GM18951 (cell line): ENCODE measurements at regions not wholly inside any gene's neighbourhood (a gene's known extent, or its start where the extent isn't known, plus 50 kb on each side); places are given as distances from the start of the nearest gene placed in this dataset.

Experiments
- POLR2A ChIP-seq: IDR thresholded peaks from 4 replicates; pipeline ENCODE4 v1.6.1; 2011; ENCODE audit warnings: mild to moderate bottlenecking; ENCODE audit not compliant: insufficient read length, insufficient read depth; ENCODE audit errors: extremely low read depth
- in situ Hi-C: fragments of 300-500 bp; cut with MboI; formaldehyde crosslinking; loops from one replicate; pipeline ENCODE4 v1.12.0; 2022; ENCODE audit warnings: low sequenced_read_pairs, mixed read lengths, inconsistent platforms; ENCODE audit not compliant: unreplicated experiment

DNA sequence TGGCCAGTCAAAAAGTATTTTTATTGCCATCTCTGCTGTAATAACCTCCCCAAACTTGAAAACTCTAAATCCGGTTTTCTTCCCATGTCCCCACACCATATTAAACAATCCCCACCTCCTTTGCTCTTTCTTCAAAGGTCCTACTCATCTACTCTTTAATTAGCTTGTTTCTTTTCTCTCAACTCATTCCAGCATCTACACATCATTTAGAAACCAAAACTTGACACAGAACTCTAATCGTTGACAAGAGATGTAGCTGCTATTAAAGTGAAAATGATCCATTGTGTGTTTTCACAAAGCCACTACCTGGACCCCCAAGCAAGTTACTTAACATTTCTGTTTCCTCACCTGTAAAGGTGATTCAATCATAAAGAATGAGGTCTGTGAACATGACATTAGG, 436.3 kb upstream of the NPVF start:
- in situ Hi-C loops, result no loop called here

DNA sequence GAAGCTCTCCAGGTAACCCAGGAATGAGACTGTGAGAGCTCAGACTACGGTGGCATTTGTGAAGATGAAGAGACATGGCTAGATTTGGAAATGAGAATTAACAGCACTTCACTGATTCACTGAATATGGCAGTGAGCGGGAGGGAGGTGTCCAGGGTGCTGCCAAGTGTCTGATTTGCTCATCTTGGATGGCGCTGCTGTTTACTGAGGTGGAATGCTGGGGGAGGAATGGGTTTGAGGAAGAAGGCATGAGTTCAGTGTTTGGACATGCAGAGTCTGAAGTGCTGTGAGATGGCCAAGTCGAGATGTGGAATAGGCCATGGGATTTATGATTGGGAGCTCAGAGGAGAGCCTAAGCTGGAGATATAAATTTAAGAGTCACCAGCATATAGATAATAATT, 437.1 kb upstream of the NPVF start:
- in situ Hi-C loops, result no loop called here
- TF ChIP-seq POLR2A, result no peak

More for the DNA sequence above, 436.3 kb upstream of the NPVF start:
- TF ChIP-seq POLR2A, result no peak

DNA sequence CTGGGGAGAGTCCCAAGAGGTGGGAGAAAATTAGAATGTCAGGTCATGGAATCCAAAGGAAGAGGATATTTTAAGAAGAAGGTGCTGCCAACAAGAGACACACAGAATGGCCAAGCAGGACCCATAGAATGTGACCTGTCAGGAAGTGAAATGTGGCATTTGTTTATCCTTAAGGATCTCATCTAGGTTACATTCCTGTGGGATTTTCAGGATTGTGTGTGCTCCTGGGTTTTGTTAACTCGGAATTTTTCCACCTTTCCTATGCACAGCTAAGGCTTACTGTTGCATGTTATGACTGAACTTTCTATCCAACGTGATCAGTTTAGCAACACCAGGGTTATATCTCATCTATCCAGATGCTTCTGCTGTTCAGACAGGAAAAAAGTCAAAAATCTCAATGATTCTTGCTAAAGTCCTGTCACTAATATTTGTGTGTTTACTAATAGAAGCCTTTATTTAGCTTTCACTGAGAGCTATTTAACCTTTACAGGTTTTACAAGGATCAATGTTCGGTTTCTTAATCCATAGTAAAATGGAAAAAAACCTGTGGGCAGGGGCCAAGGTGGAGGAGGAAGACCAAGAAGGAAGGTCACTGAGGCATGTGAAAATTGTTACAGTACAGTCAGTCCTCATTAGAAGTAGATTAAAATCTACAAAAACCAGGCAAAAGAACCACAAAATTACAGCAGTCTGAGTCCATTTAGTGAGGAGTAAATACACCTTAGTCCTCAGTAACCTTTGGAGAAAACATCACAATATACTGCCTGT, 437.8 kb upstream of the NPVF start:
- in situ Hi-C loops, result no loop called here
- TF ChIP-seq POLR2A, result no peak

DNA sequence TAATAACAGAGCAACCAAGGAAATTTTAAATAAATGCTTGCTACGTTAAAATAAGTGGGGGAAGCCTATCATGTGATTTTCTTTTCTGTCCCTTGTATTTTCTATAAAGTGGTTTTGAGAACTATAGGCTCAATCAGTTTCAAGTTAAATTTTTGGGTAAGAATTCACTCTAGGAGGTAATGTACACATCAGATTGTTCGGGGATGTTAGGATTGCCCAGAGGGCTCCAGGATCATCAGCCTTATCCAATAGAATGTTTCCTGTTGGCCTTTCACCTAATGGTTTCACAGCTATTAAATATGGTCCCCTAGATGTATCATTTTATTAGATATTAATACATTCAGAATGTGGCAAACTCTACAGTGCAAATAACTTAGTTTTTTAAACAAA, 438.4 kb upstream of the NPVF start:
- no peak for TF ChIP-seq POLR2A

DNA sequence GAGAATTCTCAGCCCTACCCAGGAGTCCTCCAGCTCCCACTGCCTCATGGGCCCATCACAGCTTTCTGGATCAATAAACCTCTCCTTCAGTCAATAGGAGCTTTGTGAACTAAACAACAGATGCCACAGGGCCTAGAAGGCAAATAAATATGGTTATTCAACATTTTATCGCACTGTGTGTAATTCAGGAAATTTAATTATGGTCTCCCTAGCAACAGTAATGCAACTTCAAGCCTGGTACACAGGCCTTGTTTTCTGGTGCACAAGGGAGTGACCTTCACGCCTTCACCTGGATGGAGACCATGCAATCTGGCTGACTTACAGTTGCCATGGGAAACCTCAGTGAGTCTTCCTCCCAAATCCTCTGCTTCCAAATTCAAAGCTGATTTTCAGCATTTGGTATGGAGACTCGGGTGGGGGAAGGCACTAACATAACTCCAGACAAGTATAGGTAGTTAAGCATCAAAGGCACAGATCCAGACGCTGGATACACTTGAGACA, 441.0 kb upstream of the NPVF start:
- TF ChIP-seq POLR2A, result no peak
- in situ Hi-C loops, result no loop called here

More for the DNA sequence above, 438.4 kb upstream of the NPVF start:
- in situ Hi-C loops, result no loop called here

DNA sequence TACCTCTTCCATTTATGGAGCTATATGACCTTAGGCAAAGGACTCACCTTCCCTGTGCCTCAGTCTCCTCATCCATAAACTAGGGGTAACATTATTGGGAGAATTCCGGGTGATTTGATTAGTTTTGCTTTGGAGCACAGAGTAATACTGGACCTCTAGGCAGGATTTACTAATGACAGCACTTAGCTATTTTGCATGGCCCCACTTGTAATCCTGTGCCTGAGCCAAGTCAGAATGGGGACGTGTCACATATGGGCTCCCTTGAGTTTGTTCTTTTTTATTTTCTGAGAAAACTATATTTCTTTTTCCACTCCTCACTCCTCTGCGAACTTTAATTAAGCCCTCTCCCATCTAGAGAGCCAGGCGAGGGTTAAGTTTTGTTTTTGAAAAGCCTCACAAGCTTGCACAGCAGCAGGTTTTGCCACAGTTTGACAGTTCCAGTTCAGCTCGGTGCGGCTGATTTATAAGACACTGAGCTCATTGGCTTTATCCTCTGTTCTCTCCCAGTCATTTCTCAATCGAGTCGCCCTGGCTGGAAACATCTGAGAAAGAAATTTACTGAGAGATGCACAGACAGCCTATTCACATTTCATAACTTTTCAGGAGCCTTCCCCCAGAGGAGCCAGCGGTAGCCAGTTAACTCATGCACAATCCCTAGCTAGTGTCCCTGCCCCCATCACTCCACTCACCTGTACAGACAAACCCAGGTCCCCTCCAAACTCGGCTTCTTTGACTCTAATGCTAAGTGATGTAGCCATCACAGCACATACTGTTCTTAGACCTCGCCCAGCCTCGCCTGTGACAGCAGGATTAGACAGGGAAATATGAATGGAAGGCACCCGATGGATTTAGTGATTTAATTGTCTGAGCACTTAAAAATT, 441.9 kb upstream of the NPVF start:
- TF ChIP-seq POLR2A, result no peak
- in situ Hi-C loops, result no loop called here

DNA sequence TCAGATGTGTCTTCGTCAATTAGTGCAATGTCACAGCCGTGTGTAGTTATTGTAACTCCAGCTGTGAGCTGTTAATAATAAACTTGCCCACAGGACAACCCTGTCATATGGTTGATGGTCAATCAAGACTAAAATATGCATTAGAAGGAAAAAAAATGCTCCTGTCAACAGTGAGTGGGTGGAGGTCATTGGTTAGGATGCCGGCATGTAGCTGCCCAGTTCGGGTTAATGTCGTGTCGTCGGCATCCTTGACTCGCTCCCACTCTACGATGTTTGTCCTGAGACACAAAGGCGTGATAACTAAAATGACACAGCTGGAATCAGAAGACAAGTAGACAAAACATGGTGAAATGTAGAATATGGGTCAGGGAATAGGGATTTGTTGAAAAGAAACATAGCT, 442.8 kb upstream of the NPVF start:
- in situ Hi-C loops, result no loop called here
- no peak for TF ChIP-seq POLR2A

DNA sequence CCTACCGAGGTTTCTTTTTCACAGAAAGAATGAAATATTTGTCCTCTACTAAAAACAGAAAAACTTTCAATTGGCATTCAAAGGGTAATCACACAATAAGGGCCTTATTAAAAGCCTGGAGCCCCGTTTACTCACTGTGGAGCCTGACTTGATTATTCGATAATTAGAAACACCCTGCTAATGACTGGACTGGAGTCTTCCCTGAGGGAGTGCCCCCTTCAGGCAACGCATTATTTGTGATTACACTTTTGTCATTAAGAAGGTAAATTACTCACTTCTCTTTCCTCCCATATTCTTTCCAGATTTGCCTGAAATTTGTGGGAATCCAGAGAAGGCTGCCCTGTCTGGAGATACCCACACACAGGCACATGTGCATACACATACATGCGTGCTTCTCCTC, 444.2 kb upstream of the NPVF start:
- no peak for TF ChIP-seq POLR2A
- in situ Hi-C loops, result no loop called here

DNA sequence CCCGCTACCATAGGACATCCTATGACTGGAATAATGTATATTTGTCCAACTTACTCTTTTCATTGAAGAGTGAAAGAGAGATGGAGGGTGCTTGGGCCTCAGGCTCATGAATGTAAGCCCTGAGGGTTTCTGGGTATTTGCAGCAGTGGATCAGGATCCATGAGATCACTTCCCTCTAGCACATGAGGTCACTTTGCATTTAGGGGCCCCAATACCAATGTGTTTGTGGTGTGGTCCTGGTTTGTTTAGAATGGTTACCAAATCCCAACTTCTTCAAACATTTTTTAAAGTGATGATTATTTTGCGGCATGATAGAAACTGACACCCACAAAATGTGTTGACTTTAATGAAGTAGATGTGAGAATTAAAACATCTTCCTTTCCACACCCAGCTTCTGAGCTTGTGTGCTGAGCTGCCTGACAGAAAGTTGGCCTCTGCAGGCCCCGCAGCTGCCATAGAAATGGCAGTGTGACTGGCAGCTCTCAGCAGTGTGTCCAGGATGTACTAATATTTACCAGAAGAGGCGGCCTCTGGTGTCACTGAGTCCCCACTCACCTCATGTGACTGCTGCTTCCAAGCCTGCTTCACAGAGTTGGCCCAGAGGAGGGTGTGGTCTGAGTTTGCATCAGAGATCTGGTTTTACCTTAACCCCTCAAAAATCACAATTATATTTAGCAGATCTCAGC, 447.6 kb upstream of the NPVF start:
- in situ Hi-C loops, result no loop called here
- TF ChIP-seq POLR2A, result no peak

DNA sequence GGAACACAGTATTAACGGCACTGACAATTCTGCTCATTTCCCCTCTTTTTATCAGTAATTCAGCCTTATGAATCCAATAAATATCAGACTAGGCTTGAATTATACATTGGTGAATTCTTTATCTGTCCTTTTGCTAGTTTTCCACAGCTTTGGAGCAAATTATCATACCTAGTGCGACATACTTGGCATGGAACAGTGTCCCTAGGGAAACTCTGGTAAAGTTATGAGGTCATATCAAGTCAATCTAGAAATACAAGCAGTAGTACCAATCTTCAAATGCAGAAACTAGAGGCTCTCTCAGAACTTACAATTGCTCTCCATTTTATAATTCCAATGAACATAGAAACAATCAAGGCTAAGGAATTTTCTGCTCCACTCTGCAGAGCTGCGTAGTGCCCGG, 449.3 kb upstream of the NPVF start:
- in situ Hi-C loops, result no loop called here
- no peak for TF ChIP-seq POLR2A

DNA sequence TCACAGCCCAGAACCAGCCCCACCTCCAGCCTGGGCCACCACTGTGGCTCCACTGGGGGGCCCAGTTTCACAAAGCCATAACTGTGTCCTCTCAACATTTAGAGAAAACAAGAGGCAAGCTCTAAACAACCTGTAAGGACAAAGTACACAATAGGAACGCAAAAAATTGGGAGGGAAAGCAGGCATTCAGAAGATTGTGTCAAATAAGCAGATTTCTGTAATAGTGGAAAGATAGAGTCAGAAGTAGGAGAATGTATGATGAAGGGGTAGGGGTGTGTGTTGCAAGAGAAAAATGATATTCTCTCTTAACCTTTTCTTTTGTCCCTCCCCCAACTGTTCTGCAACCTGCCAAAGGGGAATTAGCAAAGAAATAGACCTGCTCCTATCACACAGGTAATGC, 449.9 kb upstream of the NPVF start:
- no peak for TF ChIP-seq POLR2A
- in situ Hi-C loops, result no loop called here

DNA sequence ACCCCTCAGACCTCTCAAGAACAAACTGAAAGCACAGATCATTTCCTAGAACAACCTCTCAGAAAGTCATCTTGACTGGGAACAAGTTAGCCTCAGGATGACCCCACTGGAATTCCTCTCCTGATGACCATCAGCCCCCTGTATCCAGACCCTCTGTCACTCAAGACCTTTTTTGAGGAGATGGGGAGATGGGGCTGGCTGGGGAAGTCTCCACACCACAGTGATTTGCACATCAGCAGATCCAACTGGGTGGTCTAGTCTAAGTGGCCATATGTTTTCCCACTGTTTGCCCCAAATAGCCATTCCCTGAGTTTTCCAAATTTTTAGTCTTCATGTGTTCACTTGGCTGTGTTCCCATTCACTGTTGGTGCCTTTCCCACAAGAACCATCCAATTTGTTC, 452.4 kb upstream of the NPVF start:
- in situ Hi-C loops, result no loop called here
- no peak for TF ChIP-seq POLR2A

DNA sequence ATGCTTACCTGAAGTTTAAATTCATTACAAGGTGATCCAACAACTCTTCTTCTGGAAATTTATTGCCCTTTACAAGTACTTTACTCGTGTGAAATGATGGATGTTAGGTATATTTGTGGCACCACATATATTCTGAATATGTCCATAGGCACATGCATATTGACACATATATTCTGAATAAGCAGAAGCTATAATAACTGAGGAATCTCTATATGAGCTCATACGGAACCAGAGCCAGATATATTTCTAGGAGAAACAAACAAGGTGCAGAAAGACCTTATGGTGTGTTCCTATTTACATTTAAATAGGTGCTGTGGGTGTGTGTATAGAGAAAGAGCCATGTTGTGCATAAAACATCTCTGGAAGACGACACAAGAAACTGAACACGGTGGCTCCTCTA, 456.1 kb upstream of the NPVF start:
- in situ Hi-C loops, result no loop called here
- TF ChIP-seq POLR2A, result no peak
